Mesendoderm (in vitro differentiated cells): ENCODE measurements at regions not wholly inside any gene's neighbourhood (a gene's known extent, or its start where the extent isn't known, plus 50 kb on each side); places are given as distances from the start of the nearest gene placed in this dataset.

Source experiments
- DNase-seq: peaks from one replicate; pipeline ENCODE4 v3.0.0; 2013
- H2AK5ac ChIP-seq: 2 replicates; pipeline ENCODE4 v1.6.1; 2013; ENCODE audit warnings: low read length, inconsistent platforms
- H2BK120ac ChIP-seq: 2 replicates; pipeline ENCODE4 v1.6.1; 2013; ENCODE audit warnings: low read depth, mild to moderate bottlenecking, low read length, moderate library complexity, mixed read lengths
- H2BK15ac ChIP-seq: replicated peaks from 2 replicates; pipeline ENCODE4 v1.6.1; 2013; ENCODE audit warnings: low read depth, mild to moderate bottlenecking, moderate library complexity
- H2BK5ac ChIP-seq: 2 replicates; pipeline ENCODE4 v1.6.1; 2013; ENCODE audit warnings: low read length, inconsistent platforms
- H3K18ac ChIP-seq: 2 replicates; pipeline ENCODE4 v1.6.1; 2013; ENCODE audit warnings: mild to moderate bottlenecking, low read length, mixed read lengths
- H3K23ac ChIP-seq: one replicate; pipeline ENCODE4 v1.6.1; 2013; ENCODE audit warnings: low read length
- H3K27ac ChIP-seq: 2 replicates; pipeline ENCODE4 v1.5.1; 2013; ENCODE audit warnings: low read depth, mild to moderate bottlenecking, inconsistent platforms, low read length, moderate library complexity
- H3K27me3 ChIP-seq: 2 replicates; pipeline ENCODE4 v1.6.1; 2013; ENCODE audit warnings: low read length, control low read depth, mild to moderate bottlenecking, inconsistent platforms; ENCODE audit not compliant: insufficient read depth, poor library complexity
- H3K36me3 ChIP-seq: 2 replicates; pipeline ENCODE4 v1.6.1; 2013; ENCODE audit warnings: low read length, inconsistent platforms; ENCODE audit not compliant: control insufficient read depth, insufficient read depth
- H3K4ac ChIP-seq: one replicate; pipeline ENCODE4 v1.6.1; 2013; ENCODE audit warnings: low read depth, mild to moderate bottlenecking, low read length, moderate library complexity
- H3K4me1 ChIP-seq: 2 replicates; pipeline ENCODE4 v1.6.1; 2013; ENCODE audit warnings: low read depth, low read length, inconsistent platforms; ENCODE audit not compliant: control insufficient read depth
- H3K4me2 ChIP-seq: 2 replicates; pipeline ENCODE4 v1.6.1; 2013; ENCODE audit warnings: low read length
- H3K4me3 ChIP-seq: 2 replicates; pipeline ENCODE4 v1.5.1; 2013; ENCODE audit warnings: mild to moderate bottlenecking, low read length
- H3K56ac ChIP-seq: one replicate; pipeline ENCODE4 v1.6.1; 2013; ENCODE audit warnings: low read length
- H3K79me1 ChIP-seq: 2 replicates; pipeline ENCODE4 v1.6.1; 2013; ENCODE audit warnings: low read length, inconsistent platforms
- H3K79me2 ChIP-seq: 2 replicates; pipeline ENCODE4 v1.6.1; 2013; ENCODE audit warnings: mild to moderate bottlenecking, low read length; ENCODE audit not compliant: control insufficient read depth, insufficient read depth
- H3K9ac ChIP-seq: 2 replicates; pipeline ENCODE4 v1.6.1; 2013; ENCODE audit warnings: low read length, inconsistent platforms
- H4K5ac ChIP-seq: one replicate; pipeline ENCODE4 v1.6.1; 2013; ENCODE audit warnings: low read length
- H4K8ac ChIP-seq: one replicate; pipeline ENCODE4 v1.6.1; 2013; ENCODE audit warnings: low read depth, mild to moderate bottlenecking, control low read depth, low read length, moderate library complexity
- WGBS: extraction: QIAGEN DNeasy Blood & Tissue Kit; methylation state at CpG from one replicate; pipeline ENCODE4 v1.1.7; 2013; ENCODE audit warnings: low lambda C conversion rate, missing lambda C conversion rate; ENCODE audit not compliant: insufficient coverage; ENCODE audit errors: extremely low coverage; 5-methylcytosine and 5-hydroxymethylcytosine counted together

DNA sequence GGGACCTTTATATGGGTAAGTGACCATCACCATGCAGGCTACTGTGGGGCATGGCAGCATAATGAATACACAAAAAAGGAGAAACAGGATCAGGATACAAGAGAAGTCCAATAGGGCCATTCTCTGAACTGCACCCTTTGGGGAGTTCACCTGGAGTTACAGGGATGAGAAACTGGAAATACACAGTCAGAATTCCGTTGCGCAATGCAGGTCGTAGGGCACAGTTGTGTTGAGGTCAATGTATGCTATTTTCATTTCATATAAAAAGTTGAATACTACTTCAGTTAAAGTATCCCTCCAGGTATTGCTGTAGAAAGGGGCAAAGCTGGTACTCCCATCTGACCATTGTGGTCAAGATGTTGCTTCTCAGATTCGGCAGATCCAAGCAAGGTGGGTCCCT, 471.4 kb downstream of the DMRT2 start:
- H2BK5ac ChIP-seq = no peak overlapping the region
- no peaks in the 10 kb centered on the region for H3K36me3 ChIP-seq
- H3K4me1 ChIP-seq = no peaks in the 10 kb centered on the region

DNA sequence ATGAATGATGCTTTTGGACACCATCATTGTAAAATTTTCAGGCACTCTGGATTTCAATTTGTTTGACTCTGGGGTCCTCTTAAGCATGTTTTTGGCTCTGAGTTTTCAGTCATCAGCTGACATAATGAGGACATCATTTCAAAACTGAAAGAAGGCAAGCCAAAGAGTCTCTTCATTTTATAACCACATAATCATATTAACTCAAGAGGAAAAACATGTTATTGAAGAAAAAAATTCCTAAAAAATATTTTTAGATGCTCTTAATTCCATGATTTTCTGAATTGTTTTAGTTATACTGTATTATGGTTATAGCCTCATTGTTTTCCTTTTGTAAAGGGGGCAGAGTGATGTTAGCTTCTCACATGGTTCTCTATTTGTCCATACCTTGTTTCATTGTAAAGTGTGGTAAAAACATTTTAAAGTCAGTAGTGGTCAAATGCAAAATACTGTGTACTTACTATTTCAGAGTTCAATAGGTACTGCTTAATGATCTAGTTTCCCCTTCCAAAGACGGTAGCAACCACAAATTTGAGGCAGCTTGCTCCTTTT, 472.1 kb downstream of the DMRT2 start:
- Histone ChIP-seq H4K8ac (no peak overlapping the region), H2AK5ac (no peak overlapping the region), H3K4me3 (no peak overlapping the region), H3K4me2 (no peak overlapping the region), H3K18ac (no peak overlapping the region), H3K56ac (no peak overlapping the region), H3K4me1 (no peaks in the 10 kb centered on the region), H3K79me1 (no peaks in the 10 kb centered on the region), H3K79me2 (no peaks in the 10 kb centered on the region), H4K5ac (no peak overlapping the region), H3K4ac (no peak overlapping the region), H3K27me3 (no peaks in the 10 kb centered on the region), H3K36me3 (no peaks in the 10 kb centered on the region), H2BK15ac (no peak overlapping the region), H2BK5ac (no peak overlapping the region), H3K27ac (no peak overlapping the region), H3K9ac (no peak overlapping the region), H2BK120ac (no peak overlapping the region), H3K23ac (no peak overlapping the region)
- WGBS = no CpG with 5 or more reads among the region's 1 CpG
- no peak for DNase-seq

More for the DNA sequence above, 471.4 kb downstream of the DMRT2 start:
- H3K27ac ChIP-seq = no peak overlapping the region
- H3K18ac ChIP-seq = no peak overlapping the region
- H3K9ac ChIP-seq = no peak overlapping the region
- H3K4ac ChIP-seq = no peak overlapping the region
- no peak overlapping the region for H2BK120ac ChIP-seq
- H3K23ac ChIP-seq = no peak overlapping the region
- H2AK5ac ChIP-seq = no peak overlapping the region
- no peaks in the 10 kb centered on the region for H3K79me2 ChIP-seq
- no peak overlapping the region for H4K5ac ChIP-seq
- H4K8ac ChIP-seq = no peak overlapping the region
- no peak overlapping the region for H3K4me2 ChIP-seq
- no peak overlapping the region for H3K4me3 ChIP-seq
- H3K27me3 ChIP-seq = no peaks in the 10 kb centered on the region
- no peak overlapping the region for H2BK15ac ChIP-seq
- DNase-seq = no peak
- no peaks in the 10 kb centered on the region for H3K79me1 ChIP-seq
- no CpG with 5 or more reads among the region's 4 CpGs for WGBS
- H3K56ac ChIP-seq = no peak overlapping the region

DNA sequence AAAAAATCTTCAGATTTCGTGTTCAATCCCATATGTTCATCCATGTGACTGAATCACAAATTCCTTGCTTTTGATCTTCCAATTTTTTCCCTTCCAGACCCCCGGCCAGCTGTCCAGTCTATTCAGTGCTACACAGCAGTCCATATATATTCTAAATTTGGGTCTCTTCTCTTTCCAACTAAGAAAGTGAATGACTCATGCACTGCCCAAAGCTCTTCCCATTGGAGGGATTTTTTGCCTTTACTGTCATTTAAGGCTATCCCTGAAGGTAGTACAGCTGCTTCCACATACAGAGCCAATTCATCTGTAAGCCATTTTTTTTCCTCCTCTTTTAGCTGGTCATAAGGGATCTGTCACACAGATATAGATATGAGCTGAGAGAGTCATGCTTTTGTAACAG, 478.3 kb downstream of the DMRT2 start:
- H3K27ac ChIP-seq = no peak overlapping the region
- H3K27me3 ChIP-seq = no peaks in the 10 kb centered on the region
- no peaks in the 10 kb centered on the region for H3K79me2 ChIP-seq
- H3K9ac ChIP-seq = no peak overlapping the region
- no peak for DNase-seq
- H3K4ac ChIP-seq = no peak overlapping the region
- no peaks in the 10 kb centered on the region for H3K4me1 ChIP-seq
- H4K5ac ChIP-seq = no peak overlapping the region
- H2BK120ac ChIP-seq = no peak overlapping the region
- H4K8ac ChIP-seq = no peak overlapping the region
- H3K23ac ChIP-seq = no peak overlapping the region
- H3K56ac ChIP-seq = no peak overlapping the region
- no peak overlapping the region for H3K4me2 ChIP-seq
- H2BK15ac ChIP-seq = no peak overlapping the region
- no peak overlapping the region for H2BK5ac ChIP-seq
- no peaks in the 10 kb centered on the region for H3K79me1 ChIP-seq
- WGBS = no CpG with 5 or more reads among the region's 2 CpGs
- no peak overlapping the region for H3K18ac ChIP-seq
- no peaks in the 10 kb centered on the region for H3K36me3 ChIP-seq
- no peak overlapping the region for H2AK5ac ChIP-seq
- H3K4me3 ChIP-seq = no peak overlapping the region

DNA sequence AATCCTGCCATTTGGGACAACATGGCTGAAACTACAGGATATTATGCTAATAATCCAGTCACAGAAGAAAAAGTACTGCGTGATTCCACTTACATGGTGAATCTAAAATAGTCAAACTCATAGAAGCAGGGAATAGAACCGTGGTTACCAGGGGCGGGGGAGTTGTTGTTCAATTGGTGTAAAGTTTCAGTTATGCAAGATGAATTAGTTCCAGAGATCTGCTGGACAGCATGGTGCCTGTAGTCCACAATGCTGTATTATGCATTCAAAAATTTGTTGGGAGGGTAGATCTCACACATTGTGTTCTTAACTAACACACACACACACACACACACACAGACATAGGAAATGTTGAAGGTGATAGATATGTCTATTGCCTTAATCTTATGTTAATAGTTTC, 480.5 kb downstream of the DMRT2 start:
- Histone ChIP-seq H3K4ac (no peak overlapping the region), H3K56ac (no peak overlapping the region), H2BK15ac (no peak overlapping the region), H4K5ac (no peak overlapping the region), H3K27me3 (no peaks in the 10 kb centered on the region), H2AK5ac (no peak overlapping the region), H3K4me1 (no peaks in the 10 kb centered on the region), H3K36me3 (no peaks in the 10 kb centered on the region), H2BK5ac (no peak overlapping the region), H3K9ac (no peak overlapping the region), H3K18ac (no peak overlapping the region), H2BK120ac (no peak overlapping the region), H3K79me2 (no peaks in the 10 kb centered on the region), H4K8ac (no peak overlapping the region), H3K79me1 (no peaks in the 10 kb centered on the region), H3K4me2 (no peak overlapping the region), H3K4me3 (no peak overlapping the region), H3K27ac (no peak overlapping the region), H3K23ac (no peak overlapping the region)
- DNase-seq = no peak
- no CpG with 5 or more reads among the region's 3 CpGs for WGBS

DNA sequence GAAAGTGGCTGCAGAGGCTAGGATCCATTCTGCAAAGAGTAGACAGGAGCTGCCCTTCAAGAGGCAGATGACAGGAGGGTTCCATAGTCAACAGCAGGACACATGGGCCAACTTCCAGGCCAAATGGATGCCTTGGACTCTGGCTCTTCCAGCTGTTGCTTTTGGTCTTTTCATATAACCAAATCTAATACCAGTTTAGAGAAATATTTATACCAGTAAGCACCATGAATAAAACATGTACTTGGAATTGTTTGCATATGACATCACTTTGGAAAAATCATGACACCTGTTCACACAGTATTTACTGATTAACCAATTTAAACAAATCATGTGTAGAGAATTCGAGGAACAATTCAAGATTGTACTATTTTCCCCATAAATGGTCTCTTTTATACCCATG, 481.3 kb downstream of the DMRT2 start:
- no peak overlapping the region for H3K56ac ChIP-seq
- H3K4ac ChIP-seq = no peak overlapping the region
- no peak overlapping the region for H3K9ac ChIP-seq
- H3K23ac ChIP-seq = no peak overlapping the region
- no peaks in the 10 kb centered on the region for H3K79me1 ChIP-seq
- no peak overlapping the region for H2BK120ac ChIP-seq
- H3K27ac ChIP-seq = no peak overlapping the region
- H3K4me1 ChIP-seq = no peaks in the 10 kb centered on the region
- no peaks in the 10 kb centered on the region for H3K27me3 ChIP-seq
- no peak overlapping the region for H3K4me3 ChIP-seq
- no peak overlapping the region for H2BK5ac ChIP-seq
- no peaks in the 10 kb centered on the region for H3K79me2 ChIP-seq
- no peak overlapping the region for H3K18ac ChIP-seq
- no peak for DNase-seq
- no peak overlapping the region for H4K5ac ChIP-seq
- H3K36me3 ChIP-seq = no peaks in the 10 kb centered on the region
- no peak overlapping the region for H4K8ac ChIP-seq
- no peak overlapping the region for H3K4me2 ChIP-seq
- no peak overlapping the region for H2AK5ac ChIP-seq
- H2BK15ac ChIP-seq = no peak overlapping the region
- WGBS = no CpG with 5 or more reads among the region's 1 CpG

DNA sequence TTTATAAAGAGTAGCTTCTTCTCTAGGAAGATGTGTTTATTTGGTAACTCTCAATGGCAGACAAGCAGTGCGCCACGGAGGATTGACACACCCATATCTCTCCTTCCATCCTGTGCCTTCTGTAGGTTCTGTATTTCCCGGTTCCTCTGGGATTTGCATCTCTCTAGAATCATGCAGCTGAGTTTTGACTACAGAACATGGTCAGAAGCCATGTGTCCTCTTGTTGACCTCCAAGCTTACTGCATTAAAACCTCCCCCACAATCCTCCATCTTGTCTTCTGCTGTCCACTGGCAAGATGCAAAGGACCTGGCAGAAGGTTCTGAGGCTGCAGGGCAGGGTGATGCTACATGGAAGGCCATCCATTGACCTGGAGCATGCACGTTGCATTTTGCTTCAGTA, 482.0 kb downstream of the DMRT2 start:
- Histone ChIP-seq H3K27ac (no peak overlapping the region), H2AK5ac (no peak overlapping the region), H2BK5ac (no peak overlapping the region), H2BK120ac (no peak overlapping the region), H3K4me3 (no peak overlapping the region), H2BK15ac (no peak overlapping the region), H3K23ac (no peak overlapping the region), H3K79me2 (no peaks in the 10 kb centered on the region), H3K79me1 (no peaks in the 10 kb centered on the region), H3K56ac (no peak overlapping the region), H3K36me3 (no peaks in the 10 kb centered on the region), H4K8ac (no peak overlapping the region), H3K4ac (no peak overlapping the region), H3K27me3 (no peaks in the 10 kb centered on the region), H3K18ac (no peak overlapping the region), H4K5ac (no peak overlapping the region), H3K9ac (no peak overlapping the region), H3K4me1 (no peaks in the 10 kb centered on the region), H3K4me2 (no peak overlapping the region)
- no peak for DNase-seq
- WGBS = no CpG with 5 or more reads among the region's 4 CpGs
